Bronchial epithelial cell (primary cell): ENCODE measurements at regions not wholly inside any gene's neighbourhood (a gene's known extent, or its start where the extent isn't known, plus 50 kb on each side); places are given as distances from the start of the nearest gene placed in this dataset.

ENCODE experiments used
- DNase-seq: peaks from one replicate; pipeline ENCODE4 v3.0.0-alpha.2; 2010; ENCODE audit warnings: low read depth
- FAIRE-seq: peaks from 2 replicates; lab custom pipeline; 2011; peaks lifted over from hg19 to GRCh38; lab: Jason Lieb, UNC
- H3K27me3 ChIP-seq: 2 replicates; pipeline ENCODE4 v1.5.1; 2011; ENCODE audit warnings: low read length; ENCODE audit not compliant: control insufficient read depth, insufficient read depth
- H3K36me3 ChIP-seq: 2 replicates; pipeline ENCODE4 v1.5.1; 2011; ENCODE audit warnings: low read length; ENCODE audit not compliant: control insufficient read depth, insufficient read depth
- H3K4me3 ChIP-seq: 2 replicates; pipeline ENCODE4 v1.5.1; 2011; ENCODE audit warnings: mild to moderate bottlenecking, low read depth, low read length, control low read depth
- TF ChIP-seq, protein P1 (sequence below): IDR thresholded peaks from 2 replicates; pipeline ENCODE4 v1.5.1; 2011; ENCODE audit warnings: mild to moderate bottlenecking, moderate library complexity, low read length, control low read depth, inconsistent platforms; ENCODE audit not compliant: insufficient read depth, severe bottlenecking

DNA sequence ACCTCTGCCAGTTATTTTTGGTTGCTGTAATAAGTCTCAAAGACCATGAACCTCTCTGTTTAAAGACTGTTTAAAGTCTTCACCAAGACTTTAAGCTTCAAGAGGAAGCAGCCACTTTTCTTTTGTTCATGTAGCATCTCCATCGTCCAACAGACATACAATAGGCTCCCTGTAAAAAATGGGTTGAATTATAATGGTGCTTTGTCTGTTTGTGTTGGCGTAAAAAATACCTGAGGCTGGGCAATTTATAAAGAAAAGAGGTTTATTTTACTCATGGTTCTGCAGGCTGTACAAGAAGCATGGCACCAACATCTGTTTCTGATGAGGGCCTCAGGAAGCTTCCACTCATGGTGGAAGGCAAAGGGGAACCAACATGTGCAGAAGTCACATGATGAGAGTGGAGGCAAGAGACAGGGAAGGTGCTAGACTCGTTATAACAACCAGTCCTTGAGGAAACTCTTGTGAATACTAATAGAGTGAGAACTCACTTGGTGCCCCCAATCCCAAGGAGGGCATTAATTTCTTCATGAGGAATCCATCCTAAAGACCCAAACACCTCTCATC lies 126.3 kb upstream of the RPS23 start:
- no peak for FAIRE-seq
- no peak for DNase-seq
- H3K27me3 ChIP-seq, result no peaks in the 10 kb centered on the region
- TF ChIP-seq, protein P1, sequence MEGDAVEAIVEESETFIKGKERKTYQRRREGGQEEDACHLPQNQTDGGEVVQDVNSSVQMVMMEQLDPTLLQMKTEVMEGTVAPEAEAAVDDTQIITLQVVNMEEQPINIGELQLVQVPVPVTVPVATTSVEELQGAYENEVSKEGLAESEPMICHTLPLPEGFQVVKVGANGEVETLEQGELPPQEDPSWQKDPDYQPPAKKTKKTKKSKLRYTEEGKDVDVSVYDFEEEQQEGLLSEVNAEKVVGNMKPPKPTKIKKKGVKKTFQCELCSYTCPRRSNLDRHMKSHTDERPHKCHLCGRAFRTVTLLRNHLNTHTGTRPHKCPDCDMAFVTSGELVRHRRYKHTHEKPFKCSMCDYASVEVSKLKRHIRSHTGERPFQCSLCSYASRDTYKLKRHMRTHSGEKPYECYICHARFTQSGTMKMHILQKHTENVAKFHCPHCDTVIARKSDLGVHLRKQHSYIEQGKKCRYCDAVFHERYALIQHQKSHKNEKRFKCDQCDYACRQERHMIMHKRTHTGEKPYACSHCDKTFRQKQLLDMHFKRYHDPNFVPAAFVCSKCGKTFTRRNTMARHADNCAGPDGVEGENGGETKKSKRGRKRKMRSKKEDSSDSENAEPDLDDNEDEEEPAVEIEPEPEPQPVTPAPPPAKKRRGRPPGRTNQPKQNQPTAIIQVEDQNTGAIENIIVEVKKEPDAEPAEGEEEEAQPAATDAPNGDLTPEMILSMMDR, result no peak
- H3K4me3 ChIP-seq, result no peak overlapping the region
- no peaks in the 10 kb centered on the region for H3K36me3 ChIP-seq

GRCh38 chr5:82403724-82404123 lies 125.6 kb upstream of the RPS23 start:
- no peaks in the 10 kb centered on the region for H3K27me3 ChIP-seq
- TF ChIP-seq, protein P1, result no peak
- no peaks in the 10 kb centered on the region for H3K36me3 ChIP-seq
- no peak for FAIRE-seq
- no peak for DNase-seq
- H3K4me3 ChIP-seq, result no peak overlapping the region

- no peak for FAIRE-seq
- TF ChIP-seq, protein P1, result no peak
- no peaks in the 10 kb centered on the region for H3K27me3 ChIP-seq
- no peak overlapping the region for H3K4me3 ChIP-seq
- no peak for DNase-seq
- no peaks in the 10 kb centered on the region for H3K36me3 ChIP-seq
Measured at GRCh38 chr5:82403026-82403425, 124.9 kb upstream of the RPS23 start.

GRCh38 chr5:82399111-82399510 lies 121.0 kb upstream of the RPS23 start:
- no peak for FAIRE-seq
- TF ChIP-seq, protein P1, result no peak

GRCh38 chr5:82397741-82398320 lies 119.7 kb upstream of the RPS23 start:
- H3K36me3 ChIP-seq, result no peaks in the 10 kb centered on the region
- no peak overlapping the region for H3K4me3 ChIP-seq
- DNase-seq (peak; percentile 40), FAIRE-seq (no peak)
- H3K27me3 ChIP-seq, result no peaks in the 10 kb centered on the region
- TF ChIP-seq, protein P1, result no peak

More at GRCh38 chr5:82399111-82399510, 121.0 kb upstream of the RPS23 start:
- Histone ChIP-seq H3K27me3 (no peaks in the 10 kb centered on the region), H3K36me3 (no peaks in the 10 kb centered on the region), H3K4me3 (no peak overlapping the region)
- peak; percentile 59 for DNase-seq
